Activated CD4-positive, alpha-beta memory T cell treated with anti-CD3 and anti-CD28 coated beads for 36 hours (primary cell): ENCODE measurements at regions not wholly inside any gene's neighbourhood (a gene's known extent, or its start where the extent isn't known, plus 50 kb on each side); places are given as distances from the start of the nearest gene placed in this dataset.

ENCODE experiments used
- CTCF ChIA-PET: fragments of 350-600 bp; sonication (Branson Sonifier 250); formaldehyde crosslinking; loops from one replicate; lab custom pipeline; 2021; ENCODE audit warnings: antibody characterized with exemption, inconsistent platforms; lab: Charles Lee
- POLR2A ChIA-PET: fragments of 350-600 bp; sonication (Branson Sonifier 250); formaldehyde crosslinking; loops from one replicate; lab custom pipeline; 2021; ENCODE audit warnings: antibody characterized with exemption; lab: Charles Lee
- DNase-seq: peaks from one replicate; pipeline ENCODE4 v3.0.0-alpha.2; 2020
- H3K27ac Mint-ChIP-seq: one replicate; pipeline ENCODE4 v1.8.0; 2021; ENCODE audit warnings: mixed read lengths
- H3K27me3 Mint-ChIP-seq: one replicate; pipeline ENCODE4 v1.8.0; 2021; ENCODE audit warnings: mixed read lengths
- H3K36me3 Mint-ChIP-seq: one replicate; pipeline ENCODE4 v1.8.0; 2021; ENCODE audit warnings: mixed read lengths
- H3K4me1 Mint-ChIP-seq: one replicate; pipeline ENCODE4 v1.8.0; 2021; ENCODE audit warnings: low read depth, mixed read lengths
- H3K4me3 Mint-ChIP-seq: one replicate; pipeline ENCODE4 v1.8.0; 2021; ENCODE audit warnings: mild to moderate bottlenecking, mixed read lengths
- H3K9me3 Mint-ChIP-seq: one replicate; pipeline ENCODE4 v1.8.0; 2021; ENCODE audit warnings: mixed read lengths
- intact Hi-C: fragments of 100-400 bp; cut with micrococcal nuclease; formaldehyde crosslinking; loops from one replicate; pipeline ENCODE4 v1.15.1; 2023

GRCh38 chr20:39825524-39825923, 863.4 kb downstream of the DHX35 start:
- POLR2A ChIA-PET: no interaction called here
- Mint-ChIP-seq H3K27me3 (peaks cover 1% of the 10 kb centered on the region), H3K9me3 (no peaks in the 10 kb centered on the region), H3K27ac (no peak overlapping the region), H3K4me3 (no peak overlapping the region), H3K36me3 (no peaks in the 10 kb centered on the region), H3K4me1 (no peaks in the 10 kb centered on the region)
- intact Hi-C loops: no loop called here
- CTCF ChIA-PET: no interaction called here
- no peak for DNase-seq

GRCh38 chr20:39823224-39823623, 861.1 kb downstream of the DHX35 start:
- POLR2A ChIA-PET: no interaction called here
- no peak overlapping the region for H3K27ac Mint-ChIP-seq
- H3K27me3 Mint-ChIP-seq: peaks cover 1% of the 10 kb centered on the region
- H3K9me3 Mint-ChIP-seq: no peaks in the 10 kb centered on the region
- H3K4me3 Mint-ChIP-seq: no peak overlapping the region
- DNase-seq: no peak
- CTCF ChIA-PET: no interaction called here
- no peaks in the 10 kb centered on the region for H3K4me1 Mint-ChIP-seq
- H3K36me3 Mint-ChIP-seq: no peaks in the 10 kb centered on the region
- intact Hi-C loops: no loop called here

- Mint-ChIP-seq H3K4me3 (no peak overlapping the region), H3K9me3 (no peaks in the 10 kb centered on the region), H3K27ac (no peak overlapping the region), H3K4me1 (no peaks in the 10 kb centered on the region), H3K27me3 (peaks cover 1% of the 10 kb centered on the region), H3K36me3 (no peaks in the 10 kb centered on the region)
- DNase-seq: no peak
- ChIA-PET POLR2A (no interaction called here), CTCF (no interaction called here)
- intact Hi-C loops: no loop called here
These were observed 860.5 kb downstream of the DHX35 start for GRCh38 chr20:39822667-39823066.

- Mint-ChIP-seq H3K4me1 (no peaks in the 10 kb centered on the region), H3K27ac (no peak overlapping the region), H3K27me3 (no peaks in the 10 kb centered on the region), H3K4me3 (no peak overlapping the region), H3K36me3 (no peaks in the 10 kb centered on the region), H3K9me3 (no peaks in the 10 kb centered on the region)
- ChIA-PET CTCF (no interaction called here), POLR2A (no interaction called here)
- intact Hi-C loops: no loop called here
- no peak for DNase-seq
These were observed 851.2 kb downstream of the DHX35 start for GRCh38 chr20:39813190-39813829.

GRCh38 chr20:39812116-39812515, 850.0 kb downstream of the DHX35 start:
- ChIA-PET POLR2A (no interaction called here), CTCF (no interaction called here)
- Mint-ChIP-seq H3K27ac (no peak overlapping the region), H3K36me3 (no peaks in the 10 kb centered on the region), H3K27me3 (no peaks in the 10 kb centered on the region), H3K4me3 (no peak overlapping the region), H3K9me3 (no peaks in the 10 kb centered on the region), H3K4me1 (no peaks in the 10 kb centered on the region)
- intact Hi-C loops: no loop called here
- no peak for DNase-seq

GRCh38 chr20:39810309-39810708, 848.2 kb downstream of the DHX35 start:
- no peak overlapping the region for H3K27ac Mint-ChIP-seq
- intact Hi-C loops: no loop called here
- no peaks in the 10 kb centered on the region for H3K36me3 Mint-ChIP-seq
- ChIA-PET POLR2A (no interaction called here), CTCF (no interaction called here)
- H3K4me3 Mint-ChIP-seq: no peak overlapping the region
- H3K9me3 Mint-ChIP-seq: no peaks in the 10 kb centered on the region
- no peaks in the 10 kb centered on the region for H3K27me3 Mint-ChIP-seq
- no peaks in the 10 kb centered on the region for H3K4me1 Mint-ChIP-seq
- no peak for DNase-seq

GRCh38 chr20:39808613-39809012, 846.5 kb downstream of the DHX35 start:
- intact Hi-C loops: no loop called here
- no peaks in the 10 kb centered on the region for H3K4me1 Mint-ChIP-seq

GRCh38 chr20:39800548-39800947, 838.4 kb downstream of the DHX35 start:
- ChIA-PET CTCF (no interaction called here), POLR2A (no interaction called here)
- Mint-ChIP-seq H3K9me3 (no peaks in the 10 kb centered on the region), H3K4me1 (no peaks in the 10 kb centered on the region), H3K27ac (no peak overlapping the region), H3K27me3 (no peaks in the 10 kb centered on the region), H3K36me3 (no peaks in the 10 kb centered on the region), H3K4me3 (no peak overlapping the region)
- intact Hi-C loops: no loop called here
- no peak for DNase-seq

More at GRCh38 chr20:39808613-39809012, 846.5 kb downstream of the DHX35 start:
- Mint-ChIP-seq H3K27ac (no peak overlapping the region), H3K4me3 (no peak overlapping the region), H3K9me3 (no peaks in the 10 kb centered on the region), H3K36me3 (no peaks in the 10 kb centered on the region), H3K27me3 (no peaks in the 10 kb centered on the region)
- DNase-seq: no peak
- ChIA-PET POLR2A (no interaction called here), CTCF (no interaction called here)

GRCh38 chr20:39800111-39800510, 838.0 kb downstream of the DHX35 start:
- no peaks in the 10 kb centered on the region for H3K36me3 Mint-ChIP-seq
- H3K4me1 Mint-ChIP-seq: no peaks in the 10 kb centered on the region
- H3K9me3 Mint-ChIP-seq: no peaks in the 10 kb centered on the region
- no peaks in the 10 kb centered on the region for H3K27me3 Mint-ChIP-seq
- POLR2A ChIA-PET: no interaction called here
- no peak overlapping the region for H3K4me3 Mint-ChIP-seq
- DNase-seq: no peak
- no peak overlapping the region for H3K27ac Mint-ChIP-seq
- intact Hi-C loops: no loop called here
- CTCF ChIA-PET: no interaction called here

- Mint-ChIP-seq H3K4me1 (no peaks in the 10 kb centered on the region), H3K36me3 (no peaks in the 10 kb centered on the region), H3K4me3 (no peak overlapping the region), H3K27ac (no peak overlapping the region), H3K9me3 (no peaks in the 10 kb centered on the region), H3K27me3 (no peaks in the 10 kb centered on the region)
- ChIA-PET POLR2A (no interaction called here), CTCF (no interaction called here)
- DNase-seq: no peak
- intact Hi-C loops: no loop called here
These were observed 837.3 kb downstream of the DHX35 start for GRCh38 chr20:39799366-39799965.

GRCh38 chr20:39795401-39796272, 833.5 kb downstream of the DHX35 start:
- Mint-ChIP-seq H3K4me3 (no peak overlapping the region), H3K9me3 (no peaks in the 10 kb centered on the region), H3K27ac (no peak overlapping the region), H3K4me1 (no peaks in the 10 kb centered on the region), H3K36me3 (no peaks in the 10 kb centered on the region), H3K27me3 (no peaks in the 10 kb centered on the region)
- POLR2A ChIA-PET: no interaction called here
- DNase-seq: no peak
- intact Hi-C loops: no loop called here
- CTCF ChIA-PET: no interaction called here

GRCh38 chr20:39792334-39792733, 830.2 kb downstream of the DHX35 start:
- Mint-ChIP-seq H3K27ac (no peak overlapping the region), H3K9me3 (no peaks in the 10 kb centered on the region), H3K27me3 (no peaks in the 10 kb centered on the region), H3K36me3 (no peaks in the 10 kb centered on the region), H3K4me3 (no peak overlapping the region), H3K4me1 (no peaks in the 10 kb centered on the region)
- CTCF ChIA-PET: no interaction called here
- intact Hi-C loops: no loop called here
- DNase-seq: no peak
- POLR2A ChIA-PET: no interaction called here
